Testis (tissue), 2 donors: ENCODE measurements at regions not wholly inside any gene's neighbourhood (a gene's known extent, or its start where the extent isn't known, plus 50 kb on each side); places are given as distances from the start of the nearest gene placed in this dataset.

Experiments used
- DNase-seq: peaks from one replicate; pipeline ENCODE4 v3.0.0-alpha.2; 2019
- H3K27ac ChIP-seq, 2 donors: fragments of 200-600 bp; sonication (generic); one replicate each; pipeline ENCODE4 v1.5.1; 2019
- H3K27me3 ChIP-seq: fragments of 200-600 bp; sonication (generic); one replicate; pipeline ENCODE4 v1.5.1; 2019
- H3K36me3 ChIP-seq: fragments of 200-600 bp; sonication (generic); one replicate; pipeline ENCODE4 v1.5.1; 2017; ENCODE audit warnings: low read depth; ENCODE audit errors: missing control alignments
- H3K4me1 ChIP-seq: fragments of 200-600 bp; sonication (generic); one replicate; pipeline ENCODE4 v1.5.1; 2019
- H3K4me3 ChIP-seq, 2 donors: fragments of 200-600 bp; sonication (generic); one replicate each; pipeline ENCODE4 v1.5.1; 2017 to 2019
- H3K9me3 ChIP-seq: fragments of 200-600 bp; sonication (generic); one replicate; pipeline ENCODE4 v1.5.1; 2017
- CTCF ChIP-seq, 3 experiments: fragments of 450-650 bp in 2 of 3; fragments of 200-600 bp in 1 of 3; sonication (generic) in 1 of 3; IDR thresholded peaks; one replicate each; pipeline ENCODE4 v1.5.1; 2016 to 2019; ENCODE audit warnings: antibody characterized with exemption in 3 of 3, mild to moderate bottlenecking in 2 of 3, moderate library complexity in 1 of 3
- POLR2A ChIP-seq: fragments of 450-650 bp; IDR thresholded peaks from one replicate; pipeline ENCODE4 v1.6.1; 2017; ENCODE audit warnings: antibody characterized with exemption, mild to moderate bottlenecking, moderate library complexity
- whole genome bisulfite sequencing, 2 donors: methylation state at CpG; one replicate each; pipeline ENCODE4 v1.1.5; 2018; 5-methylcytosine and 5-hydroxymethylcytosine counted together
- intact Hi-C: fragments of 100-400 bp; cut with DNase I; formaldehyde crosslinking; loops from one replicate; pipeline ENCODE4 v1.15.1; 2023; ENCODE audit warnings: low total_unique reads

GRCh38 chr13:73956795-73957408, 177.3 kb downstream of the KLF12 start:
- WGBS, 2 donors, result 90 to 100% methylated on average over 1 of the region's 1 CpG
- H3K27me3 ChIP-seq, result no peaks in the 10 kb centered on the region
- no peak overlapping the region for H3K4me3 ChIP-seq

GRCh38 chr13:73955977-73956500, 178.2 kb downstream of the KLF12 start:
- Histone ChIP-seq H3K27me3 (no peaks in the 10 kb centered on the region), H3K9me3 (no peaks in the 10 kb centered on the region), H3K27ac (no peak overlapping the region), H3K4me3 (no peak overlapping the region), H3K4me1 (no peaks in the 10 kb centered on the region), H3K36me3 (no peaks in the 10 kb centered on the region)
- intact Hi-C loops, result no loop called here
- WGBS, 2 donors, result 54 to 71% methylated on average over 2 of the region's 2 CpGs
- no peak for TF ChIP-seq POLR2A
- TF ChIP-seq CTCF (IDR thresholded peaks at IDR 0.05), result no peak
- DNase-seq, result no peak

More at GRCh38 chr13:73956795-73957408, 177.3 kb downstream of the KLF12 start:
- Histone ChIP-seq H3K36me3 (no peaks in the 10 kb centered on the region), H3K4me1 (no peaks in the 10 kb centered on the region), H3K27ac (no peak overlapping the region), H3K9me3 (no peaks in the 10 kb centered on the region)
- intact Hi-C loops, result no loop called here
- TF ChIP-seq POLR2A (no peak), CTCF (IDR thresholded peaks at IDR 0.05) (no peak)
- DNase-seq, result no peak

- H3K36me3 ChIP-seq, result no peaks in the 10 kb centered on the region
- no peak for TF ChIP-seq CTCF (IDR thresholded peaks at IDR 0.05)
- no peak for TF ChIP-seq POLR2A
- H3K9me3 ChIP-seq, result no peaks in the 10 kb centered on the region
- H3K27me3 ChIP-seq, result no peaks in the 10 kb centered on the region
- WGBS, 2 donors, result 96 to 97% methylated on average over 1 of the region's 1 CpG
- intact Hi-C loops, result no loop called here
- H3K27ac ChIP-seq, result no peak overlapping the region
- no peak for DNase-seq
- H3K4me3 ChIP-seq, result no peak overlapping the region
- H3K4me1 ChIP-seq, result no peaks in the 10 kb centered on the region
Observed at GRCh38 chr13:73954808-73955207, 179.4 kb downstream of the KLF12 start.

GRCh38 chr13:73952648-73953047, 181.6 kb downstream of the KLF12 start:
- no peak for DNase-seq
- H3K27me3 ChIP-seq, result no peaks in the 10 kb centered on the region
- no peak for TF ChIP-seq POLR2A
- no peak for TF ChIP-seq CTCF (IDR thresholded peaks at IDR 0.05)
- intact Hi-C loops, result no loop called here
- H3K4me1 ChIP-seq, result no peaks in the 10 kb centered on the region
- H3K36me3 ChIP-seq, result no peaks in the 10 kb centered on the region
- H3K27ac ChIP-seq, result no peak overlapping the region
- H3K9me3 ChIP-seq, result no peaks in the 10 kb centered on the region
- WGBS, 2 donors, result 92% methylated on average over 4 of the region's 4 CpGs
- H3K4me3 ChIP-seq, result no peak overlapping the region
